ENCODE measurements at regions not wholly inside any gene's neighbourhood (a gene's known extent, or its start where the extent isn't known, plus 50 kb on each side); places are given as distances from the start of the nearest gene placed in this dataset.

DNA sequence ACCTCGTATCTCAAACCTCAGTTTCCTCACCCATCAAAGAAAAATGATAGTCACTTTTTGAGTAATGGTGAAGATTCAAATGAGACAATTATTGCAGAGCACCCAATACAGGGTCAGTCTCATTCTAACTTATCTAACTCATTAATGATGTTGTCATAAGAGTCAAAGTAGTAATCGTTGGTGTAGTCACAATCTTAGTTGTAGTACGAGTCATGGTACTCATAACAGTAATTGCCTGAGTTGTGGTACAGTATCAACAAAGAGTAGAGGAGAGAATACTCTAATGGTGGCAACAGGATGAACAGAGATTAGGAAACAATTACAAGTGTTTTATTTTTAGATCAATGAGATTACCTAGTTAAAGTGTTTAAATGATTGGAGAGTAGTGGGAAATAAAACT lies 93.6 kb upstream of the TMTC2 start:
- TF ChIP-seq SAP30 (IDR thresholded peaks at IDR 0.05; ENCODE audit: insufficient read depth, insufficient replicate concordance, low read length) (no peak), POLR2A (IDR thresholded peaks at IDR 0.05; ENCODE audit: control extremely low read depth in 1 of 2, low read depth in 2 of 2, low read length in 2 of 2) (no peak)
